OCI-LY1 (cell line): ENCODE measurements at regions not wholly inside any gene's neighbourhood (a gene's known extent, or its start where the extent isn't known, plus 50 kb on each side); places are given as distances from the start of the nearest gene placed in this dataset.

Experiments used
- H2AFZ ChIP-seq: fragments of 200-600 bp; sonication (generic), shearing (Covaris generic); 2 replicates; pipeline ENCODE4 v1.6.0; 2014; ENCODE audit warnings: antibody characterized with exemption, mild to moderate bottlenecking, low read length
- H3F3A ChIP-seq: fragments of 200-600 bp; sonication (generic), shearing (Covaris generic); 2 replicates; pipeline ENCODE4 v1.6.0; 2014; ENCODE audit warnings: mild to moderate bottlenecking, antibody characterized with exemption, low read length, moderate library complexity; ENCODE audit not compliant: insufficient read depth
- H3K27ac ChIP-seq: fragments of 200-600 bp; sonication (generic); 2 replicates; pipeline ENCODE4 v1.5.1; 2014; ENCODE audit warnings: low read length, mixed run types, mild to moderate bottlenecking, low read depth; ENCODE audit not compliant: poor library complexity, severe bottlenecking
- H3K27me3 ChIP-seq: fragments of 200-600 bp; sonication (generic); 2 replicates; pipeline ENCODE4 v1.6.0; 2014; ENCODE audit warnings: antibody characterized with exemption, mild to moderate bottlenecking, low read length, moderate library complexity; ENCODE audit not compliant: insufficient read depth
- H3K36me3 ChIP-seq: fragments of 200-600 bp; sonication (generic); 2 replicates; pipeline ENCODE4 v1.6.1; 2014; ENCODE audit warnings: mild to moderate bottlenecking, antibody characterized with exemption, low read length, moderate library complexity, mixed read lengths; ENCODE audit not compliant: insufficient read depth
- H3K4me1 ChIP-seq: fragments of 200-600 bp; sonication (generic); 2 replicates; pipeline ENCODE4 v1.5.1; 2014; ENCODE audit warnings: mild to moderate bottlenecking, low read length, moderate library complexity; ENCODE audit not compliant: insufficient read depth, severe bottlenecking
- H3K4me2 ChIP-seq: fragments of 200-600 bp; sonication (generic), shearing (Covaris generic); 2 replicates; pipeline ENCODE4 v1.6.1; 2014; ENCODE audit warnings: low read length
- H3K4me3 ChIP-seq: fragments of 200-600 bp; sonication (generic); 2 replicates; pipeline ENCODE4 v1.5.1; 2014; ENCODE audit warnings: low read length, low read depth, mild to moderate bottlenecking, mixed read lengths; ENCODE audit not compliant: poor library complexity, severe bottlenecking
- H3K79me2 ChIP-seq: fragments of 200-600 bp; shearing (Covaris generic); 2 replicates; pipeline ENCODE4 v1.6.1; 2016; ENCODE audit warnings: mixed run types, low read length, mixed read lengths; ENCODE audit not compliant: insufficient read depth
- H3K9ac ChIP-seq: fragments of 200-600 bp; sonication (generic), shearing (Covaris generic); 2 replicates; pipeline ENCODE4 v1.6.1; 2014; ENCODE audit warnings: mild to moderate bottlenecking, low read length, mixed read lengths
- H3K9me2 ChIP-seq: fragments of 200-600 bp; sonication (generic), shearing (Covaris generic); 2 replicates; pipeline ENCODE4 v1.6.1; 2014; ENCODE audit warnings: low read depth, mild to moderate bottlenecking, low read length, mixed read lengths
- H3K9me3 ChIP-seq: fragments of 200-600 bp; shearing (Covaris generic); 2 replicates; pipeline ENCODE4 v1.6.1; 2014; ENCODE audit warnings: low read length, mixed read lengths
- H4K20me1 ChIP-seq: fragments of 200-600 bp; sonication (generic), shearing (Covaris generic); 2 replicates; pipeline ENCODE4 v1.6.0; 2016; ENCODE audit warnings: mild to moderate bottlenecking, low read length; ENCODE audit not compliant: insufficient read depth
- EZH2 ChIP-seq: fragments of 200-600 bp; sonication (generic), shearing (Covaris generic); IDR thresholded peaks from 2 replicates; pipeline ENCODE4 v1.8.0; 2017; ENCODE audit warnings: borderline replicate concordance, mixed run types, mild to moderate bottlenecking, antibody characterized with exemption, low read length, moderate library complexity, mixed read lengths
- TF ChIP-seq, protein P1 (sequence below): fragments of 200-600 bp; sonication (generic), shearing (Covaris generic); IDR thresholded peaks from 2 replicates; pipeline ENCODE4 v1.5.1; 2017; ENCODE audit warnings: mild to moderate bottlenecking, antibody characterized with exemption, low read length, moderate library complexity, mixed read lengths

DNA sequence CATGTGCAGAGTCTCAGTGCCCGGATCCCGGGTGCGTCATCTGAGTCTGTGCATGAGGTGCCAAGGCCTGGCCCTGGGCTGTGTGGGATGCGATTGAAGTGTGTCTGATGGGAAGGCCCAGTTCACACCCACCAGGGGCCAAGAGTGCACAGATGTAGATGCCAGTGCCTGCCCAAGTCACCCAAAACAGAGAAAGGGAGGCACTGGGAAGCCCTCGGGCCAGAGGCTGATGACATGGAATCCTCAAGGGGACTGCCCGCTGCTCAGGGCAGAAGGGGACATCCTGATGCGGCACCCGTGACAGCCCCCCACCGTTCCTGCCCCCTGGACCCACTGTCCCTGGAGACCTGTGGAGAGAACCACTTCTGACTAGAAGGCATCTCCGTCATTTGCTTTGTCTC is 72.2 kb upstream of the ZNF479 start:
- Histone ChIP-seq H3K4me2 (no peak overlapping the region), H2AFZ (no peak overlapping the region), H3K27ac (no peak overlapping the region), H3K36me3 (no peaks in the 10 kb centered on the region), H3K9me3 (no peaks in the 10 kb centered on the region), H3K79me2 (no peaks in the 10 kb centered on the region), H3K4me3 (no peak overlapping the region), H3K27me3 (no peaks in the 10 kb centered on the region), H4K20me1 (no peaks in the 10 kb centered on the region), H3F3A (no peaks in the 10 kb centered on the region), H3K9me2 (no peaks in the 10 kb centered on the region), H3K4me1 (no peaks in the 10 kb centered on the region), H3K9ac (no peak overlapping the region)
- TF ChIP-seq, protein P1, sequence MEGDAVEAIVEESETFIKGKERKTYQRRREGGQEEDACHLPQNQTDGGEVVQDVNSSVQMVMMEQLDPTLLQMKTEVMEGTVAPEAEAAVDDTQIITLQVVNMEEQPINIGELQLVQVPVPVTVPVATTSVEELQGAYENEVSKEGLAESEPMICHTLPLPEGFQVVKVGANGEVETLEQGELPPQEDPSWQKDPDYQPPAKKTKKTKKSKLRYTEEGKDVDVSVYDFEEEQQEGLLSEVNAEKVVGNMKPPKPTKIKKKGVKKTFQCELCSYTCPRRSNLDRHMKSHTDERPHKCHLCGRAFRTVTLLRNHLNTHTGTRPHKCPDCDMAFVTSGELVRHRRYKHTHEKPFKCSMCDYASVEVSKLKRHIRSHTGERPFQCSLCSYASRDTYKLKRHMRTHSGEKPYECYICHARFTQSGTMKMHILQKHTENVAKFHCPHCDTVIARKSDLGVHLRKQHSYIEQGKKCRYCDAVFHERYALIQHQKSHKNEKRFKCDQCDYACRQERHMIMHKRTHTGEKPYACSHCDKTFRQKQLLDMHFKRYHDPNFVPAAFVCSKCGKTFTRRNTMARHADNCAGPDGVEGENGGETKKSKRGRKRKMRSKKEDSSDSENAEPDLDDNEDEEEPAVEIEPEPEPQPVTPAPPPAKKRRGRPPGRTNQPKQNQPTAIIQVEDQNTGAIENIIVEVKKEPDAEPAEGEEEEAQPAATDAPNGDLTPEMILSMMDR: no peak
- no peak for TF ChIP-seq EZH2

DNA sequence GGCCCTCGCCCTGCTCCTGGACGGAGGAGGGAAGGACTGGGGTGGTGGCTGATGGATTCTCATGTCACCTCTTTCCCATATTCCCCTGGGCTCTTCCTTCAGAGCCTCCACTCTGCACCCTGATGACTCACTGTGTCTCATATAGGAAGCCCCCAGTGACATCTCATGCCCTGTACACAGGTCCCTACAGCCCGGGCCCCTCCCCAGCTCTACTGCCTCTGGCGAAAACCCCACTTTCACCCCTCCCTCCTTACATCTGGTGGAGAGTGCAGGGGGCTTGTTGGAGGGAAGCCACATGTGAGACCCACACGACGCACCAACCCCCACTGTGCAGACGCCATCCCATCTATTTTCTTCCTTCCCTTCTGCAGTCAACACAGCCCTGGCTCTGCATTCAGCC is 72.8 kb upstream of the ZNF479 start:
- Histone ChIP-seq H3K4me3 (no peak overlapping the region), H3K9me3 (no peaks in the 10 kb centered on the region)
- no peak for TF ChIP-seq EZH2
- TF ChIP-seq, protein P1: no peak

DNA sequence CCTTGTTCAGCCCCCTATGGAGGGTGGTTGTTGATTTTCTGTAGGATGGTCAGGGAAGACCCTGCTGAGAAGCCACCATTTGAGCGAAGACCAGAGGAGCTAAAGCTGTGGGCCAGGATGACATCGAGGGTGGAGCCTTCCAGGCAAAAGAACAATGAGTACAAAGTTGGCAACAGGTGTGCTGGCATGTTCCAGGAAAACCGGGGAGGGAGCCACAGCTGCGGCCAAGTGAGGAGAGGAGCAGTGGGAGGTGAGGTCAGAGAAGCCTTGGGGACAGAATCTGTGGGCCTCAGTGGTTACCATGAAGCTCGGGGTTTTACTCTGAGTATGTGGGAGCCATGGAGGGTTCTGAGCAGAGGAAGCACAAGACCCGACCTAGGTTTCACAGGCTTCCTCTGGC is 75.6 kb upstream of the ZNF479 start:
- no peak overlapping the region for H2AFZ ChIP-seq
- TF ChIP-seq EZH2: no peak
- TF ChIP-seq, protein P1: no peak

More for the DNA sequence above, 72.8 kb upstream of the ZNF479 start:
- no peak overlapping the region for H2AFZ ChIP-seq
- no peak overlapping the region for H3K9ac ChIP-seq
- no peaks in the 10 kb centered on the region for H3K4me1 ChIP-seq
- no peaks in the 10 kb centered on the region for H3F3A ChIP-seq
- H4K20me1 ChIP-seq: no peaks in the 10 kb centered on the region
- H3K9me2 ChIP-seq: no peaks in the 10 kb centered on the region
- no peak overlapping the region for H3K27ac ChIP-seq
- H3K4me2 ChIP-seq: no peak overlapping the region
- H3K36me3 ChIP-seq: no peaks in the 10 kb centered on the region
- no peaks in the 10 kb centered on the region for H3K27me3 ChIP-seq
- H3K79me2 ChIP-seq: no peaks in the 10 kb centered on the region

More for the DNA sequence above, 75.6 kb upstream of the ZNF479 start:
- no peaks in the 10 kb centered on the region for H3F3A ChIP-seq
- no peaks in the 10 kb centered on the region for H3K27me3 ChIP-seq
- H3K4me3 ChIP-seq: no peak overlapping the region
- H3K4me2 ChIP-seq: no peak overlapping the region
- H3K27ac ChIP-seq: no peak overlapping the region
- no peak overlapping the region for H3K9ac ChIP-seq
- H3K9me2 ChIP-seq: no peaks in the 10 kb centered on the region
- H4K20me1 ChIP-seq: no peaks in the 10 kb centered on the region
- H3K4me1 ChIP-seq: no peaks in the 10 kb centered on the region
- H3K9me3 ChIP-seq: no peaks in the 10 kb centered on the region
- H3K36me3 ChIP-seq: no peaks in the 10 kb centered on the region
- H3K79me2 ChIP-seq: no peaks in the 10 kb centered on the region
